IMR-90 (cell line): ENCODE measurements at regions not wholly inside any gene's neighbourhood (a gene's known extent, or its start where the extent isn't known, plus 50 kb on each side); places are given as distances from the start of the nearest gene placed in this dataset.

ENCODE experiments used
- ATAC-seq: fragments of 200-7000 bp; cut with Tn5 transposase; 2 replicates; pipeline ENCODE4 v1.9.1; 2020; ENCODE audit warnings: low read depth, mild to moderate bottlenecking, moderate library complexity
- BruUV-seq: library from RNA; stranded (reverse); fragments of 400-500 nt; replicated peaks from 2 replicates; lab custom pipeline; 2021; lab: Mats Ljungman, UMichigan
- CTCF ChIA-PET: fragments of 300-600 bp; formaldehyde crosslinking; extraction: SDS; loops from one replicate; lab custom pipeline; 2021; ENCODE audit warnings: antibody characterized with exemption; lab: Yijun Ruan, JAX
- POLR2A ChIA-PET: fragments of 300-600 bp; sonication (Branson Sonifier 250); formaldehyde crosslinking; loops from one replicate; lab custom pipeline; 2022; ENCODE audit warnings: antibody characterized with exemption; ENCODE audit not compliant: unreplicated experiment; lab: Charles Lee
- DNase-seq: peaks from one replicate; pipeline ENCODE4 v3.0.0; 2013
- H2AFZ ChIP-seq: replicated peaks from 2 replicates; pipeline ENCODE3; 2013; ENCODE audit warnings: low read length, mild to moderate bottlenecking; ENCODE audit not compliant: poor library complexity
- H2AK5ac ChIP-seq: 2 replicates; pipeline ENCODE4 v1.6.1; 2013; ENCODE audit warnings: low read depth, low read length, inconsistent platforms
- H2AK9ac ChIP-seq: replicated peaks from 2 replicates; pipeline ENCODE3; 2013; ENCODE audit warnings: mild to moderate bottlenecking, low read depth, low read length, moderate library complexity; ENCODE audit not compliant: poor library complexity
- H2BK120ac ChIP-seq: 2 replicates; pipeline ENCODE4 v1.6.1; 2013; ENCODE audit warnings: low read depth, low read length, inconsistent platforms
- H2BK15ac ChIP-seq: 3 replicates; pipeline ENCODE4 v1.6.1; 2013; ENCODE audit warnings: low read depth, low read length, inconsistent platforms
- H2BK20ac ChIP-seq: 2 replicates; pipeline ENCODE4 v1.6.1; 2013; ENCODE audit warnings: low read depth, mild to moderate bottlenecking, inconsistent platforms, low read length, moderate library complexity
- H2BK5ac ChIP-seq: 2 replicates; pipeline ENCODE4 v1.6.1; 2013; ENCODE audit warnings: mild to moderate bottlenecking, low read depth, low read length, inconsistent platforms; ENCODE audit not compliant: poor library complexity, severe bottlenecking
- H3K14ac ChIP-seq: replicated peaks from 2 replicates; pipeline ENCODE4 v1.6.1; 2013; ENCODE audit warnings: low read depth, low read length, inconsistent platforms
- H3K18ac ChIP-seq: 2 replicates; pipeline ENCODE4 v1.6.1; 2013; ENCODE audit warnings: low read depth, low read length, control low read depth
- H3K23ac ChIP-seq: 2 replicates; pipeline ENCODE4 v1.6.1; 2013; ENCODE audit warnings: low read depth, low read length, inconsistent platforms
- H3K27ac ChIP-seq: 2 replicates; pipeline ENCODE4 v1.5.1; 2013; ENCODE audit warnings: mild to moderate bottlenecking, control low read depth, low read length; ENCODE audit not compliant: insufficient read depth
- H3K27me3 ChIP-seq: 2 replicates; pipeline ENCODE4 v1.6.1; 2013; ENCODE audit warnings: low read length; ENCODE audit not compliant: control insufficient read depth, insufficient read depth
- H3K36me3 ChIP-seq: 2 replicates; pipeline ENCODE4 v1.6.1; 2013; ENCODE audit warnings: low read length, mixed read lengths; ENCODE audit not compliant: control insufficient read depth, insufficient read depth
- H3K4ac ChIP-seq: 2 replicates; pipeline ENCODE4 v1.6.1; 2013; ENCODE audit warnings: low read depth, low read length, inconsistent platforms
- H3K4me1 ChIP-seq: 2 replicates; pipeline ENCODE4 v1.6.1; 2013; ENCODE audit warnings: low read length, mixed read lengths; ENCODE audit not compliant: control insufficient read depth, insufficient read depth
- H3K4me2 ChIP-seq: 2 replicates; pipeline ENCODE4 v1.6.1; 2013; ENCODE audit warnings: low read depth, mild to moderate bottlenecking, control low read depth, low read length, moderate library complexity
- H3K4me3 ChIP-seq: 2 replicates; pipeline ENCODE4 v1.5.1; 2013; ENCODE audit warnings: low read depth, mild to moderate bottlenecking, control low read depth, low read length, moderate library complexity; ENCODE audit not compliant: insufficient read depth
- H3K56ac ChIP-seq: 2 replicates; pipeline ENCODE4 v1.6.1; 2013; ENCODE audit warnings: low read length, inconsistent platforms; ENCODE audit not compliant: insufficient read depth; ENCODE audit errors: extremely low read depth
- H3K79me1 ChIP-seq, 2 experiments: 2 replicates each; pipeline ENCODE4 v1.6.1; 2013; ENCODE audit warnings: low read length in 2 of 2, inconsistent platforms in 1 of 2, low read depth in 1 of 2
- H3K9ac ChIP-seq: 2 replicates; pipeline ENCODE4 v1.6.1; 2013; ENCODE audit warnings: low read depth, low read length, control low read depth
- H3K9me1 ChIP-seq: 2 replicates; pipeline ENCODE4 v1.6.1; 2013; ENCODE audit warnings: low read length, inconsistent platforms; ENCODE audit not compliant: insufficient read depth
- H3K9me3 ChIP-seq: 2 replicates; pipeline ENCODE4 v1.6.1; 2013; ENCODE audit warnings: low read length; ENCODE audit not compliant: control insufficient read depth, insufficient read depth
- H4K20me1 ChIP-seq: 2 replicates; pipeline ENCODE4 v1.6.1; 2013; ENCODE audit warnings: low read length, inconsistent platforms; ENCODE audit not compliant: insufficient read depth
- H4K5ac ChIP-seq: 2 replicates; pipeline ENCODE4 v1.6.1; 2013; ENCODE audit warnings: mild to moderate bottlenecking, low read depth, low read length, control low read depth
- H4K8ac ChIP-seq, 2 experiments: 2 replicates each; pipeline ENCODE4 v1.6.1; 2013; ENCODE audit warnings: low read depth in 2 of 2, low read length in 2 of 2, control low read depth in 1 of 2, inconsistent platforms in 1 of 2
- H4K91ac ChIP-seq: 2 replicates; pipeline ENCODE4 v1.6.1; 2013; ENCODE audit warnings: low read depth, low read length, inconsistent platforms; ENCODE audit not compliant: insufficient read depth
- FOS ChIP-seq: fragments of 150-350 bp; IDR thresholded peaks from 2 replicates; pipeline ENCODE4 v1.6.1; 2016; ENCODE audit warnings: low read depth, low read length
- SMC3 ChIP-seq: fragments of 150-350 bp; IDR thresholded peaks from 2 replicates; pipeline ENCODE4 v1.6.1; 2016; ENCODE audit warnings: low read depth, mild to moderate bottlenecking, antibody characterized with exemption, low read length, moderate library complexity
- WGBS, 2 experiments: methylation state at CpG; one replicate each; pipeline versions ENCODE4 v1.1.5 to v1.1.7; 2013; ENCODE audit warnings: missing lambda C conversion rate in 2 of 2; ENCODE audit not compliant: insufficient read length in 1 of 2; ENCODE audit errors: extremely low coverage in 2 of 2; 5-methylcytosine and 5-hydroxymethylcytosine counted together
- dilution Hi-C: fragments of 300-500 bp; cut with HindIII; formaldehyde crosslinking; loops from one replicate; pipeline ENCODE4 v1.14.3; 2018; ENCODE audit warnings: low sequenced_read_pairs; ENCODE audit not compliant: unreplicated experiment
- in situ Hi-C: fragments of 300-500 bp; cut with MboI; formaldehyde crosslinking; loops from 3 replicates; pipeline ENCODE4 v1.14.3; 2019; ENCODE audit warnings: low sequenced_read_pairs, inconsistent platforms, mixed read lengths
- intact Hi-C: fragments of 100-400 bp; cut with micrococcal nuclease; formaldehyde crosslinking; loops from 2 replicates; pipeline ENCODE4 v1.10.0; 2022

- H3K4me1 ChIP-seq: peaks cover 12% of the 10 kb centered on the region
- H2AFZ ChIP-seq: no peak overlapping the region
- no peak overlapping the region for H2BK5ac ChIP-seq
- WGBS, 2 experiments: 100% methylated on average over 4 of the region's 18 CpGs; no CpG with 5 or more reads in 1 of the 2 experiments
- intact Hi-C loops: no loop called here
- no peak overlapping the region for H3K27ac ChIP-seq
- ChIA-PET POLR2A (no interaction called here), CTCF (interaction anchor here (0.7 kb wide), 1 partner anchor 42 kb away, joined by 3 read pairs; no protein-coding TSS in a partner anchor)
- no peaks in the 10 kb centered on the region for H3K27me3 ChIP-seq
- H3K14ac ChIP-seq: no peak overlapping the region; the same call in 1 of the 2 replicates
- H3K56ac ChIP-seq: no peak overlapping the region
- no peak overlapping the region for H4K5ac ChIP-seq
- no peaks in the 10 kb centered on the region for H3K79me1 ChIP-seq
- H3K36me3 ChIP-seq: no peaks in the 10 kb centered on the region
- H2AK9ac ChIP-seq: no peak overlapping the region
- TF ChIP-seq FOS (no peak), SMC3 (no peak)
- no peak overlapping the region for H3K23ac ChIP-seq
- H3K4me3 ChIP-seq: no peak overlapping the region
- no TSS peak for BruUV-seq
- H2BK20ac ChIP-seq: peak overlapping the region; percentile 61
- DNase-seq (no peak), ATAC-seq (no peak)
- H4K91ac ChIP-seq: peak overlapping the region; percentile 43; the same call in 1 of the 2 replicates
- no peak overlapping the region for H3K9ac ChIP-seq
- no peak overlapping the region; a peak in 1 of 4 replicates for H4K8ac ChIP-seq
- H3K18ac ChIP-seq: 0 out of 2 replicates have a peak overlapping the region, but pooled peaks have one; percentile 25
- H3K9me3 ChIP-seq: peaks cover 2% of the 10 kb centered on the region; the same call in 1 of the 2 replicates
- H4K20me1 ChIP-seq: no peaks in the 10 kb centered on the region
- H2AK5ac ChIP-seq: peak overlapping the region; percentile 87
- no peaks in the 10 kb centered on the region for H3K9me1 ChIP-seq
- in situ Hi-C loops: no loop called here
- peak overlapping the region; percentile 78; the same call in 2 of the 3 replicates for H2BK15ac ChIP-seq
- H3K4me2 ChIP-seq: no peak overlapping the region
- dilution Hi-C loops: no loop called here
- H3K4ac ChIP-seq: no peak overlapping the region
- peak overlapping the region; percentile 61; the same call in 1 of the 2 replicates for H2BK120ac ChIP-seq
Measured at GRCh38 chr16:86835982-86836381, 257.6 kb downstream of the FOXL1 start.
